Peyer's patch (tissue), 4 donors: ENCODE measurements at regions not wholly inside any gene's neighbourhood (a gene's known extent, or its start where the extent isn't known, plus 50 kb on each side); places are given as distances from the start of the nearest gene placed in this dataset.

Experiments
- DNase-seq, 3 donors: peaks; one replicate each; pipeline ENCODE4 v3.0.0-alpha.2; 2017 to 2019
- H3K27ac ChIP-seq, 4 donors: fragments of 200-600 bp; sonication (generic); one replicate each; pipeline ENCODE4 v1.5.1; 2016 to 2019
- H3K27me3 ChIP-seq, 2 donors: fragments of 200-600 bp; sonication (generic); one replicate each; pipeline ENCODE4 v1.5.1; 2019
- H3K36me3 ChIP-seq, 3 donors: fragments of 200-600 bp; sonication (generic); one replicate each; pipeline ENCODE4 v1.5.1; 2016 to 2019
- H3K4me1 ChIP-seq, 4 donors: fragments of 200-600 bp; sonication (generic); one replicate each; pipeline ENCODE4 v1.5.1; 2016 to 2019
- H3K4me3 ChIP-seq, 4 donors: fragments of 200-600 bp; sonication (generic); 1 replicate in 3 of 4; 2 replicates in 1 of 4; pipeline ENCODE4 v1.5.1; 2016 to 2019; ENCODE audit warnings: mild to moderate bottlenecking in 1 of 4
- H3K9me3 ChIP-seq, 4 donors: fragments of 200-600 bp; sonication (generic); one replicate each; pipeline ENCODE4 v1.5.1; 2016 to 2019; ENCODE audit warnings: mild to moderate bottlenecking in 1 of 4
- POLR2A ChIP-seq, 2 donors: fragments of 450-650 bp; IDR thresholded peaks; one replicate each; pipeline ENCODE4 v1.5.1; 2017; ENCODE audit warnings: antibody characterized with exemption in 2 of 2, mild to moderate bottlenecking in 2 of 2, moderate library complexity in 2 of 2
- TF ChIP-seq, protein P1 (sequence below), 6 experiments: fragments of 450-650 bp in 4 of 6; fragments of 200-600 bp in 2 of 6; sonication (generic) in 1 of 6; IDR thresholded peaks; one replicate each; pipeline ENCODE4 v1.5.1; 2017 to 2019; ENCODE audit warnings: antibody characterized with exemption in 6 of 6, mild to moderate bottlenecking in 3 of 6, moderate library complexity in 1 of 6

DNA sequence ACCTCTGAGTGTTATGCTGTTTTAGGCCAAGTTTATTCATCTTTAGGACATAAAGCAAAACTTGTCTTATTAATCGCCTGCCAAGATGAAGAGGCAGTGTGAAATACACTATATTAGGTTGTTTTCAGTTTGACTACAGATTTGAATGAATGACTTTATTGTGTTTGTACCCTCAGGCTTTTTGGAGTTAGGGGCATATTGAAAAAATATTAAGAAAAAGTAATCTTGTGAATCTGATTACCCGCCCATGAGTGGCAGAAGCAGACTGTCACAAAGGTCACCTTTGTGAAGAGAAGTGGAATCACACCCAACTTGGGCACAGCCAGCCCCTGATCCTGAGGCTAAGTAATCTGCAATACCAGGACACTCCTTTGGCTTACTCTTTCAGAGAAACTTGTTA lies 382.5 kb downstream of the NYAP2 start:
- Histone ChIP-seq H3K4me3 (no peak overlapping the region), H3K4me1 (no peaks in the 10 kb centered on the region), H3K27ac (no peak overlapping the region), H3K9me3 (no peaks in the 10 kb centered on the region), H3K36me3 (no peaks in the 10 kb centered on the region), H3K27me3 (no peaks in the 10 kb centered on the region)
- TF ChIP-seq, protein P1, sequence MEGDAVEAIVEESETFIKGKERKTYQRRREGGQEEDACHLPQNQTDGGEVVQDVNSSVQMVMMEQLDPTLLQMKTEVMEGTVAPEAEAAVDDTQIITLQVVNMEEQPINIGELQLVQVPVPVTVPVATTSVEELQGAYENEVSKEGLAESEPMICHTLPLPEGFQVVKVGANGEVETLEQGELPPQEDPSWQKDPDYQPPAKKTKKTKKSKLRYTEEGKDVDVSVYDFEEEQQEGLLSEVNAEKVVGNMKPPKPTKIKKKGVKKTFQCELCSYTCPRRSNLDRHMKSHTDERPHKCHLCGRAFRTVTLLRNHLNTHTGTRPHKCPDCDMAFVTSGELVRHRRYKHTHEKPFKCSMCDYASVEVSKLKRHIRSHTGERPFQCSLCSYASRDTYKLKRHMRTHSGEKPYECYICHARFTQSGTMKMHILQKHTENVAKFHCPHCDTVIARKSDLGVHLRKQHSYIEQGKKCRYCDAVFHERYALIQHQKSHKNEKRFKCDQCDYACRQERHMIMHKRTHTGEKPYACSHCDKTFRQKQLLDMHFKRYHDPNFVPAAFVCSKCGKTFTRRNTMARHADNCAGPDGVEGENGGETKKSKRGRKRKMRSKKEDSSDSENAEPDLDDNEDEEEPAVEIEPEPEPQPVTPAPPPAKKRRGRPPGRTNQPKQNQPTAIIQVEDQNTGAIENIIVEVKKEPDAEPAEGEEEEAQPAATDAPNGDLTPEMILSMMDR (IDR thresholded peaks at IDR 0.05), result no peak
- no peak for TF ChIP-seq POLR2A (IDR thresholded peaks at IDR 0.05)
- no peak for DNase-seq

GRCh38 chr2:225781145-225781544 lies 381.6 kb downstream of the NYAP2 start:
- TF ChIP-seq POLR2A (IDR thresholded peaks at IDR 0.05), result no peak
- TF ChIP-seq, protein P1 (IDR thresholded peaks at IDR 0.05), result no peak
- no peak for DNase-seq
- Histone ChIP-seq H3K27me3 (no peaks in the 10 kb centered on the region), H3K9me3 (no peaks in the 10 kb centered on the region), H3K27ac (no peak overlapping the region), H3K4me3 (no peak overlapping the region), H3K36me3 (no peaks in the 10 kb centered on the region), H3K4me1 (no peaks in the 10 kb centered on the region)

- TF ChIP-seq, protein P1 (IDR thresholded peaks at IDR 0.05), result no peak
- no peak for TF ChIP-seq POLR2A (IDR thresholded peaks at IDR 0.05)
- H3K36me3 ChIP-seq, result no peaks in the 10 kb centered on the region
- H3K9me3 ChIP-seq, result no peaks in the 10 kb centered on the region
- H3K4me3 ChIP-seq, result no peak overlapping the region
- H3K27me3 ChIP-seq, result no peaks in the 10 kb centered on the region
- no peak for DNase-seq
- no peaks in the 10 kb centered on the region for H3K4me1 ChIP-seq
- H3K27ac ChIP-seq, result no peak overlapping the region
These were observed 380.3 kb downstream of the NYAP2 start for GRCh38 chr2:225779829-225780228.

DNA sequence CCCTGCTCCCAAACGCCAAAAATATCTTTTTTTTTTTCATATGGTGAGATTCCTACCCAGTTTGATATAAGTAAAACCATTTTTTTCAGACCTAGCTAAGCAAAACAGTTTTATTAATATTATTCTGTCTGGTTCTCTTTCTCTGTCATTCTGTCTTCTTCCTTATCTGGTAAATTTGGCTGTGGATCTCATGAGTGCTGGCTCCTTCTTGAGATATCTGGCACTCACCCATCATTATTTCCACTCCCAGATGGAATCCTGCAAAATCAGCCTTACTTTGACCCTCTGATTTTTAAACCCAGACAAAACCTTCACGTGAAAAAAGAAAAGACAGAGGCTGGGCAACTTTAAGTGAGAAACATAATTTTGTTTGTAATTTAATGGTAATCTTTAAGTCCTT lies 373.6 kb downstream of the NYAP2 start:
- TF ChIP-seq, protein P1 (IDR thresholded peaks at IDR 0.05), result no peak
- H3K4me3 ChIP-seq, result no peak overlapping the region
- no peaks in the 10 kb centered on the region for H3K27me3 ChIP-seq
- H3K27ac ChIP-seq, result no peak overlapping the region
- H3K36me3 ChIP-seq, result no peaks in the 10 kb centered on the region
- DNase-seq, result no peak
- no peaks in the 10 kb centered on the region for H3K9me3 ChIP-seq
- H3K4me1 ChIP-seq, result no peaks in the 10 kb centered on the region

- TF ChIP-seq, protein P1 (IDR thresholded peaks at IDR 0.05), result no peak
- TF ChIP-seq POLR2A (IDR thresholded peaks at IDR 0.05), result no peak
- Histone ChIP-seq H3K27ac (no peak overlapping the region), H3K4me3 (no peak overlapping the region)
These were observed 372.2 kb downstream of the NYAP2 start for GRCh38 chr2:225771701-225772100.

DNA sequence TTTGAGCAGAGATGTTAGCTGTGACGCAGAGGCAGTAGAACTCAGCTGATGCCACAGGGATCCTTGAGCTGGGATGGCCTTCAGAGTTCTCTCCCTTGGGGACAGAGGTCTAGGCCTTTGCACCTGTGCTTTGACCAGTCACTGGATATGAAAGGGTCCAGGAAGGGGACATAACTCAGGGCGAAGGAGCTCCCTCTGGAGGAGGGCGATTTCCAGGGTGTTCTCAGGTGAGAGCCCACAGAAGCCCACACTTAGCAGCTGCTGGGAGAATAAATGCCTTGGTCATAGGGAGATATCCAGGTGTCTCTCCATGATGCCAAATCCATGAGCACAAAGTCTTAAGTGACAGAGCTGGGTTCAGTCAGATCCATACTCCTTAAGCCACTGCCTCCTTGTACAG lies 369.2 kb downstream of the NYAP2 start:
- no peak for DNase-seq
- Histone ChIP-seq H3K4me1 (no peaks in the 10 kb centered on the region), H3K27me3 (no peaks in the 10 kb centered on the region), H3K36me3 (no peaks in the 10 kb centered on the region), H3K27ac (no peak overlapping the region), H3K9me3 (no peaks in the 10 kb centered on the region), H3K4me3 (no peak overlapping the region)
- TF ChIP-seq, protein P1 (IDR thresholded peaks at IDR 0.05), result no peak
- TF ChIP-seq POLR2A (IDR thresholded peaks at IDR 0.05), result no peak

More at GRCh38 chr2:225771701-225772100, 372.2 kb downstream of the NYAP2 start:
- Histone ChIP-seq H3K36me3 (no peaks in the 10 kb centered on the region), H3K27me3 (no peaks in the 10 kb centered on the region), H3K9me3 (no peaks in the 10 kb centered on the region), H3K4me1 (no peaks in the 10 kb centered on the region)
- no peak for DNase-seq
